ENCODE measurements at regions not wholly inside any gene's neighbourhood (a gene's known extent, or its start where the extent isn't known, plus 50 kb on each side); places are given as distances from the start of the nearest gene placed in this dataset.

GRCh38 chr1:232551386-232551785 is 78.5 kb downstream of the SIPA1L2 start:
- Histone ChIP-seq H3K4me2 (no peak overlapping the region), H3K79me2 (ENCODE audit: low read depth) (peaks cover 5% of the 10 kb centered on the region), H4K20me1 (ENCODE audit: low read depth) (no peaks in the 10 kb centered on the region), H3K4me3 (no peak overlapping the region), H3K9ac (no peak overlapping the region), H3K9me3 (ENCODE audit: low read depth) (no peaks in the 10 kb centered on the region), H2AFZ (replicated peaks) (no peak overlapping the region), H3K27ac (no peak overlapping the region), H3K4me1 (peaks cover 44% of the 10 kb centered on the region), H3F3A (ENCODE audit: low read depth) (no peaks in the 10 kb centered on the region), H3K36me3 (no peaks in the 10 kb centered on the region), H3K27me3 (no peaks in the 10 kb centered on the region)
- Mint-ChIP-seq H3K9me3 (no peaks in the 10 kb centered on the region), H3K27me3 (ENCODE audit: insufficient read depth, low read depth) (no peaks in the 10 kb centered on the region), H3K27ac (peak overlapping the region; percentile 3), H3K4me1 (peaks cover 75% of the 10 kb centered on the region), H3K4me3 (no peak overlapping the region), H3K36me3 (peaks cover 3% of the 10 kb centered on the region)
- TF ChIP-seq EZH2phosphoT487 (IDR thresholded peaks at IDR 0.05) (no peak), CTCF (IDR thresholded peaks at IDR 0.05) (no peak), EZH2 (IDR thresholded peaks at IDR 0.05) (no peak)
- DNase-seq (ENCODE audit: low spot score), result no peak

- Histone ChIP-seq H3K4me2 (no peak overlapping the region), H3K27me3 (no peaks in the 10 kb centered on the region), H4K20me1 (ENCODE audit: low read depth) (no peaks in the 10 kb centered on the region), H3K27ac (no peak overlapping the region), H3K36me3 (no peaks in the 10 kb centered on the region), H2AFZ (replicated peaks) (no peak overlapping the region), H3F3A (ENCODE audit: low read depth) (no peaks in the 10 kb centered on the region), H3K9me3 (ENCODE audit: low read depth) (no peaks in the 10 kb centered on the region), H3K9ac (no peak overlapping the region), H3K4me3 (no peak overlapping the region), H3K4me1 (peaks cover 34% of the 10 kb centered on the region), H3K79me2 (ENCODE audit: low read depth) (peaks cover 5% of the 10 kb centered on the region)
- Mint-ChIP-seq H3K36me3 (peaks cover 3% of the 10 kb centered on the region), H3K27ac (no peak overlapping the region), H3K9me3 (no peaks in the 10 kb centered on the region), H3K4me1 (peaks cover 61% of the 10 kb centered on the region), H3K4me3 (no peak overlapping the region), H3K27me3 (ENCODE audit: insufficient read depth, low read depth) (no peaks in the 10 kb centered on the region)
- DNase-seq (ENCODE audit: low spot score), result no peak
- TF ChIP-seq CTCF (IDR thresholded peaks at IDR 0.05) (no peak), EZH2 (IDR thresholded peaks at IDR 0.05) (no peak), EZH2phosphoT487 (IDR thresholded peaks at IDR 0.05) (no peak)
These were observed 79.9 kb downstream of the SIPA1L2 start for GRCh38 chr1:232550007-232550406.

- Histone ChIP-seq H3K4me2 (no peak overlapping the region), H3K4me1 (peaks cover 31% of the 10 kb centered on the region), H2AFZ (replicated peaks) (no peak overlapping the region), H4K20me1 (ENCODE audit: low read depth) (no peaks in the 10 kb centered on the region), H3K79me2 (ENCODE audit: low read depth) (peaks cover 5% of the 10 kb centered on the region), H3K9me3 (ENCODE audit: low read depth) (no peaks in the 10 kb centered on the region), H3K27me3 (no peaks in the 10 kb centered on the region), H3K4me3 (no peak overlapping the region), H3K9ac (no peak overlapping the region), H3K36me3 (no peaks in the 10 kb centered on the region), H3K27ac (no peak overlapping the region), H3F3A (ENCODE audit: low read depth) (no peaks in the 10 kb centered on the region)
- Mint-ChIP-seq H3K4me3 (no peak overlapping the region), H3K4me1 (peaks cover 48% of the 10 kb centered on the region), H3K27me3 (ENCODE audit: insufficient read depth, low read depth) (no peaks in the 10 kb centered on the region), H3K27ac (peak overlapping the region; percentile 2), H3K9me3 (no peaks in the 10 kb centered on the region), H3K36me3 (peaks cover 3% of the 10 kb centered on the region)
- no peak for DNase-seq (ENCODE audit: low spot score)
- TF ChIP-seq CTCF (IDR thresholded peaks at IDR 0.05), result no peak
- TF ChIP-seq EZH2phosphoT487 (IDR thresholded peaks at IDR 0.05), result no peak
These were observed 81.2 kb downstream of the SIPA1L2 start for GRCh38 chr1:232548691-232549090.
